ENCODE measurements at regions not wholly inside any gene's neighbourhood (a gene's known extent, or its start where the extent isn't known, plus 50 kb on each side); places are given as distances from the start of the nearest gene placed in this dataset.

GRCh38 chr2:121059651-121060649, 225.1 kb downstream of the TFCP2L1 start:
- TF ChIP-seq BHLHE40 (IDR thresholded peaks at IDR 0.05; ENCODE audit: borderline replicate concordance) (no peak), TARDBP (IDR thresholded peaks at IDR 0.05) (no peak), ARNT (IDR thresholded peaks at IDR 0.05) (no peak), SP1 (IDR thresholded peaks at IDR 0.05) (no peak), HDGF (IDR thresholded peaks at IDR 0.05; ENCODE audit: borderline replicate concordance) (no peak)
